Smooth muscle cell (in vitro differentiated cells): ENCODE measurements at regions not wholly inside any gene's neighbourhood (a gene's known extent, or its start where the extent isn't known, plus 50 kb on each side); places are given as distances from the start of the nearest gene placed in this dataset.

ENCODE experiments used
- DNase-seq: peaks from one replicate; lab custom pipeline; 2025; ENCODE audit not compliant: unreplicated experiment; lab: John Stamatoyannopoulos, UW
- H2AFZ ChIP-seq: fragments of 200-600 bp; sonication (generic); 2 replicates; pipeline ENCODE4 v1.6.0; 2016; ENCODE audit warnings: antibody characterized with exemption, low read depth, mild to moderate bottlenecking
- H3F3A ChIP-seq: fragments of 200-600 bp; sonication (generic); 2 replicates; pipeline ENCODE4 v1.6.0; 2017; ENCODE audit warnings: antibody characterized with exemption, low read depth
- H3K27ac ChIP-seq: fragments of 200-600 bp; sonication (generic); 2 replicates; pipeline ENCODE4 v1.5.1; 2016; ENCODE audit warnings: low read depth, mild to moderate bottlenecking
- H3K27me3 ChIP-seq: fragments of 200-600 bp; sonication (generic); 2 replicates; pipeline ENCODE4 v1.6.1; 2016; ENCODE audit warnings: low read depth, mild to moderate bottlenecking
- H3K36me3 ChIP-seq: fragments of 200-600 bp; sonication (generic); 2 replicates; pipeline ENCODE4 v1.5.1; 2016; ENCODE audit warnings: low read depth
- H3K4me1 ChIP-seq: fragments of 200-600 bp; sonication (generic); 2 replicates; pipeline ENCODE4 v1.5.1; 2016; ENCODE audit warnings: low read depth
- H3K4me2 ChIP-seq: fragments of 200-600 bp; sonication (generic); 2 replicates; pipeline ENCODE4 v1.6.0; 2016; ENCODE audit warnings: mild to moderate bottlenecking
- H3K4me3 ChIP-seq: fragments of 200-600 bp; sonication (generic); 2 replicates; pipeline ENCODE4 v1.5.1; 2016; ENCODE audit warnings: mild to moderate bottlenecking
- H3K79me2 ChIP-seq: fragments of 200-600 bp; sonication (generic); 2 replicates; pipeline ENCODE4 v1.6.0; 2016; ENCODE audit warnings: low read depth, mild to moderate bottlenecking
- H3K9ac ChIP-seq: fragments of 200-600 bp; sonication (generic); 2 replicates; pipeline ENCODE4 v1.6.0; 2016; ENCODE audit warnings: low read depth
- H3K9me3 ChIP-seq: fragments of 200-600 bp; sonication (generic); replicated peaks from 2 replicates; pipeline ENCODE4 v1.5.1; 2016; ENCODE audit warnings: low read depth
- H4K20me1 ChIP-seq: fragments of 200-600 bp; sonication (generic); 2 replicates; pipeline ENCODE4 v1.6.0; 2016; ENCODE audit warnings: low read depth
- WGBS: methylation state at CpG from one replicate; pipeline ENCODE4 v1.1.7; 2016; ENCODE audit warnings: low lambda C conversion rate; 5-methylcytosine and 5-hydroxymethylcytosine counted together
- TF ChIP-seq, protein P1 (sequence below): fragments of 200-600 bp; sonication (generic); IDR thresholded peaks from 2 replicates; pipeline ENCODE4 v1.5.1; 2017; ENCODE audit warnings: borderline replicate concordance, mild to moderate bottlenecking, antibody characterized with exemption; ENCODE audit not compliant: insufficient read depth, poor library complexity, severe bottlenecking

DNA sequence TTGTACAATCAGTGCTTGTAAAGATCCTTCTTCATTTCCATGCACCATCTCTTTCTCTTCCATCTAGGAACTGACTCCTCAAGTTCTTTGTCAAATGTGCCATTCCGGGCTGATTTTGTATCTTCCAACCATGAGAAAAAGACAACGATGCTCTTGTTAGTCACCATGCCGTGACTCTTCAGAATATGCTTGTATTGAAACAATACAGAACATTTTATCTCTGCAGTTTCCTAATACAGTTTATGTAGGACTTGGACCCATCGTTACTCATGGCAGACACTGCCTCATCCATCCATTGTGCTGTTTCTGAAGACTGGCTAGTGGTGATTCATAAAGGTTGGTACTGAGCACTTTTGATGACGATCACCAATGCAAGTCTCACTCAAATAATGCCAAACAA lies 283.2 kb downstream of the KCNS3 start:
- no peak overlapping the region for H3K9ac ChIP-seq
- H3F3A ChIP-seq: no peaks in the 10 kb centered on the region
- H3K4me3 ChIP-seq: no peak overlapping the region
- H4K20me1 ChIP-seq: no peaks in the 10 kb centered on the region
- no peaks in the 10 kb centered on the region for H3K9me3 ChIP-seq
- no peaks in the 10 kb centered on the region for H3K36me3 ChIP-seq
- H2AFZ ChIP-seq: no peak overlapping the region
- DNase-seq: no peak
- H3K4me2 ChIP-seq: no peak overlapping the region
- TF ChIP-seq, protein P1, sequence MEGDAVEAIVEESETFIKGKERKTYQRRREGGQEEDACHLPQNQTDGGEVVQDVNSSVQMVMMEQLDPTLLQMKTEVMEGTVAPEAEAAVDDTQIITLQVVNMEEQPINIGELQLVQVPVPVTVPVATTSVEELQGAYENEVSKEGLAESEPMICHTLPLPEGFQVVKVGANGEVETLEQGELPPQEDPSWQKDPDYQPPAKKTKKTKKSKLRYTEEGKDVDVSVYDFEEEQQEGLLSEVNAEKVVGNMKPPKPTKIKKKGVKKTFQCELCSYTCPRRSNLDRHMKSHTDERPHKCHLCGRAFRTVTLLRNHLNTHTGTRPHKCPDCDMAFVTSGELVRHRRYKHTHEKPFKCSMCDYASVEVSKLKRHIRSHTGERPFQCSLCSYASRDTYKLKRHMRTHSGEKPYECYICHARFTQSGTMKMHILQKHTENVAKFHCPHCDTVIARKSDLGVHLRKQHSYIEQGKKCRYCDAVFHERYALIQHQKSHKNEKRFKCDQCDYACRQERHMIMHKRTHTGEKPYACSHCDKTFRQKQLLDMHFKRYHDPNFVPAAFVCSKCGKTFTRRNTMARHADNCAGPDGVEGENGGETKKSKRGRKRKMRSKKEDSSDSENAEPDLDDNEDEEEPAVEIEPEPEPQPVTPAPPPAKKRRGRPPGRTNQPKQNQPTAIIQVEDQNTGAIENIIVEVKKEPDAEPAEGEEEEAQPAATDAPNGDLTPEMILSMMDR: no peak
- H3K79me2 ChIP-seq: no peaks in the 10 kb centered on the region
- no peak overlapping the region for H3K27ac ChIP-seq
- H3K27me3 ChIP-seq: no peaks in the 10 kb centered on the region
- H3K4me1 ChIP-seq: no peaks in the 10 kb centered on the region
- 93% methylated on average over 5 of the region's 5 CpGs for WGBS

DNA sequence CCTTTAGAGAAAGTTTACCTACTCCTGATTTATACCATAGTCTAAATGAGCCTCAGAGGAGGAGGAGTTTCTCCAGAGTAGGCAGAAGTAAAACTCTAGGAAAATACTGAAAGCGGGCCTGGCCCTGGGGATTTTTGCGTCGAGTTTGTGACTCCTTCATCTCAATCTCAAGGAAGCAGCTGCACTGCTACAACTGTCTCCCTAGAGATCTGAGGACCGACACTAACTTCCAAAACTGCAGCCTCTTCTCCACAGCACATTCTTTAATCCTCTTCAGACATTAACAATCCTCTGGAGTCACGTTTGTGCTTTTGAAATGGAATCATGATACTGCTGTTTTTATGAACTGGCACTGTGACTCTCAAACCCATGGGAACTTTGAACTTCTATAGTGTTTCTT lies 281.4 kb downstream of the KCNS3 start:
- TF ChIP-seq, protein P1: no peak
- H2AFZ ChIP-seq: peak overlapping the region; percentile 83

DNA sequence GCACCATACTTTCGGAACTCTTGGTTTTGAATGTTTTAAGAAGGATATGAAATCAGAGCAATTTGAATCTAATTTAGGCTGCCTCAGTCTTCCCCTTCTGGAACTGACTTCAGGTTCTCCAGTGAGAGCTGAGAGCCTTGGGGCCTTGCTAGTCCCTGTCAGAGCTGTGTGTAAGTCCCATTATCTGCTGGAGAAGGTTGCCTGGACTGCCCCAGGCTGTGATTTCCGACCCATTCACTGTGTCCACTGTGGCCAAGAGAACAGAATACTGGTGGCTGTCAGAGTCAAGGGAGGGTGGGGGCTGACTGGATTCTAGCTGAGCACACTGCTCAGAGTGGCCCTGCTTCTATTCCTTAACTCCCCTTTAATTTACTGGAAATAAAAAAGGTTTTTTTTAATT lies 278.0 kb downstream of the KCNS3 start:
- DNase-seq: no peak
- Histone ChIP-seq H3K9ac (no peak overlapping the region), H3K9me3 (no peaks in the 10 kb centered on the region), H3K4me3 (no peak overlapping the region), H3K79me2 (no peaks in the 10 kb centered on the region), H2AFZ (no peak overlapping the region), H3K4me2 (no peak overlapping the region), H3K27ac (no peak overlapping the region), H4K20me1 (no peaks in the 10 kb centered on the region), H3K27me3 (no peaks in the 10 kb centered on the region), H3K4me1 (no peaks in the 10 kb centered on the region), H3F3A (no peaks in the 10 kb centered on the region), H3K36me3 (no peaks in the 10 kb centered on the region)
- WGBS: 84% methylated on average over 2 of the region's 2 CpGs
- TF ChIP-seq, protein P1: no peak

More for the DNA sequence above, 281.4 kb downstream of the KCNS3 start:
- Histone ChIP-seq H3K9ac (no peak overlapping the region), H3K27ac (no peak overlapping the region), H3K27me3 (no peaks in the 10 kb centered on the region), H3K4me1 (no peaks in the 10 kb centered on the region), H3K79me2 (no peaks in the 10 kb centered on the region), H3K36me3 (no peaks in the 10 kb centered on the region), H4K20me1 (no peaks in the 10 kb centered on the region), H3K4me2 (no peak overlapping the region), H3F3A (no peaks in the 10 kb centered on the region), H3K9me3 (no peaks in the 10 kb centered on the region), H3K4me3 (no peak overlapping the region)
- DNase-seq: no peak
- 45% methylated on average over 5 of the region's 5 CpGs for WGBS

DNA sequence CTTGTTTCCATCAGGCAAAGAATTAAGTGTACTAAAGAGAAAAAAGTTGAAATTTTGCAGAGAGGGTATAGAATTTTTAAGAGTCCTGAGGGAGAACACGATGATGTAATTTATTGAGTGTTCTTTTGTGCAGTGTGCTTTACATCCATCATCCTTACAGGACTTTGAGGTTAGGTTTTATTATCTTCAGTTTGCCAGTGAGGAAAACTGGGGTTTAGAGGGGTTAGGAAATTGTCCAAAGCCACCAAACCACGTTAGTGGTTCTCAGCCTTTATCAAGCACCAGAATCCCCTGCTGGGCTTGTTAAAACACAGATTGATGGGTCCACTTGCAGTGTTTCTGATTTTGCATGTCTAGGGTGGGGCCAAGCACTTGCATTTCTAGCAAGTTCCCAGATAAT lies 277.5 kb downstream of the KCNS3 start:
- Histone ChIP-seq H3F3A (no peaks in the 10 kb centered on the region), H3K9me3 (no peaks in the 10 kb centered on the region), H4K20me1 (no peaks in the 10 kb centered on the region), H3K4me2 (no peak overlapping the region), H3K9ac (no peak overlapping the region), H3K27ac (no peak overlapping the region), H3K79me2 (no peaks in the 10 kb centered on the region), H2AFZ (no peak overlapping the region), H3K27me3 (no peaks in the 10 kb centered on the region), H3K4me1 (no peaks in the 10 kb centered on the region), H3K36me3 (no peaks in the 10 kb centered on the region), H3K4me3 (no peak overlapping the region)
- 44% methylated on average over 2 of the region's 2 CpGs for WGBS
- DNase-seq: no peak
- TF ChIP-seq, protein P1: no peak
